ENCODE measurements at regions not wholly inside any gene's neighbourhood (a gene's known extent, or its start where the extent isn't known, plus 50 kb on each side); places are given as distances from the start of the nearest gene placed in this dataset.

- H3K4me3 ChIP-seq (ENCODE audit: low read depth, low read length): no peak overlapping the region
- CTCF ChIA-PET: interaction anchor here (0.6 to 7.4 kb wide), 64 partner anchors 8 to 1253 kb away, joined by 3 to 120 read pairs (median 4); partner anchors contain the start of gene RNASET2
- H3K4me1 ChIP-seq (ENCODE audit: control insufficient read depth, insufficient read depth, low read length): no peaks in the 10 kb centered on the region
- no peaks in the 10 kb centered on the region for H3K36me3 ChIP-seq (ENCODE audit: control insufficient read depth in 2 of 2, insufficient read depth in 1 of 2, low read length in 2 of 2)
- TF ChIP-seq ZNF704 (tag by site-specific recombination; IDR thresholded peaks at IDR 0.05) (no peak), SP2 (tag by site-specific recombination; IDR thresholded peaks at IDR 0.05) (no peak), ZNF211 (tag by site-specific recombination; IDR thresholded peaks at IDR 0.05; ENCODE audit: low read depth) (no peak), SCRT2 (tag by site-specific recombination; IDR thresholded peaks at IDR 0.05) (peak; percentile 73), CTCF (tag by site-specific recombination; IDR thresholded peaks at IDR 0.05) (peak; percentile 27; the same call in 1 of the 2 replicates), ZFP69B (tag by site-specific recombination; IDR thresholded peaks at IDR 0.05) (0 out of 2 replicates have a peak, but pooled peaks have one; percentile 14), ZNF830 (tag by site-specific recombination; IDR thresholded peaks at IDR 0.05; ENCODE audit: low read depth) (no peak), ZNF677 (tag by site-specific recombination; IDR thresholded peaks at IDR 0.05) (no peak), ZNF837 (tag by site-specific recombination; IDR thresholded peaks at IDR 0.05) (no peak), ZNF580 (tag by site-specific recombination; IDR thresholded peaks at IDR 0.05) (no peak), PRDM6 (tag by site-specific recombination; IDR thresholded peaks at IDR 0.05) (no peak), SCRT1 (tag by site-specific recombination; IDR thresholded peaks at IDR 0.05; ENCODE audit: borderline replicate concordance) (no peak), ZNF670 (tag by site-specific recombination; IDR thresholded peaks at IDR 0.05; ENCODE audit: low read depth) (no peak), ZNF843 (tag by site-specific recombination; IDR thresholded peaks at IDR 0.05) (no peak), KLF9 (tag by site-specific recombination; IDR thresholded peaks at IDR 0.05; ENCODE audit: low read depth) (no peak), ZNF133 (tag by site-specific recombination; IDR thresholded peaks at IDR 0.05) (no peak), ZNF488 (tag by site-specific recombination; IDR thresholded peaks at IDR 0.05) (no peak), OSR2 (tag by site-specific recombination; IDR thresholded peaks at IDR 0.05) (no peak), MZF1 (tag by site-specific recombination; IDR thresholded peaks at IDR 0.05; ENCODE audit: borderline replicate concordance) (no peak), MYNN (tag by site-specific recombination; IDR thresholded peaks at IDR 0.05; ENCODE audit: borderline replicate concordance) (no peak), ZNF155 (tag by site-specific recombination; IDR thresholded peaks at IDR 0.05) (no peak), ZSCAN30 (tag by site-specific recombination; IDR thresholded peaks at IDR 0.05) (no peak), ZFP37 (tag by site-specific recombination; IDR thresholded peaks at IDR 0.05) (no peak), KLF1 (tag by site-specific recombination; IDR thresholded peaks at IDR 0.05) (no peak), ZNF654 (tag by site-specific recombination; IDR thresholded peaks at IDR 0.05; ENCODE audit: low read depth) (peak; percentile 78), ZNF571 (tag by site-specific recombination; IDR thresholded peaks at IDR 0.05) (no peak)
- POLR2A ChIA-PET: interaction anchor here (0.8 to 1.5 kb wide), 2 partner anchors 148 to 367 kb away, joined by 3 read pairs; partner anchors contain the start of gene RPS6KA2
- H3K9me3 ChIP-seq (ENCODE audit: control insufficient read depth, insufficient read depth, low read depth, low read length): no peaks in the 10 kb centered on the region
- no peak overlapping the region for H3K27ac ChIP-seq (ENCODE audit: extremely low read depth, low read depth, low read length)
Observed at GRCh38 chr6:166775180-166775922, 148.3 kb upstream of the RPS6KA2 start.

All from HEK293 (cell line).